H1 (cell line): ENCODE measurements at regions not wholly inside any gene's neighbourhood (a gene's known extent, or its start where the extent isn't known, plus 50 kb on each side); places are given as distances from the start of the nearest gene placed in this dataset.

ENCODE experiments used
- ASH2L ChIP-seq: fragments of 200-600, 300-600 bp; sonication (generic); IDR thresholded peaks from one replicate; pipeline ENCODE4 v1.7.1; 2017; ENCODE audit warnings: low read length
- BACH1 ChIP-seq: IDR thresholded peaks from 2 replicates; pipeline ENCODE4 v1.6.1; 2012; ENCODE audit warnings: low read length, improper control_type of control experiment
- EP300 ChIP-seq, 2 experiments: IDR thresholded peaks; 1 replicate in 1 of 2; 2 replicates in 1 of 2; pipeline ENCODE4 v1.6.1; 2011 to 2012; ENCODE audit warnings: low read depth in 2 of 2, low read length in 2 of 2, mild to moderate bottlenecking in 2 of 2, borderline replicate concordance in 1 of 2, inconsistent platforms in 1 of 2, moderate library complexity in 1 of 2
- MAFK ChIP-seq: IDR thresholded peaks from 2 replicates; pipeline ENCODE4 v1.6.1; 2012; ENCODE audit warnings: low read depth, mild to moderate bottlenecking, improper control_type of control experiment, low read length
- NANOG ChIP-seq: IDR thresholded peaks from 2 replicates; pipeline ENCODE4 v1.6.1; 2011; ENCODE audit warnings: low read length, low read depth, mild to moderate bottlenecking, inconsistent platforms; ENCODE audit not compliant: insufficient read depth, poor library complexity, severe bottlenecking
- RBBP5 ChIP-seq: IDR thresholded peaks from 2 replicates; pipeline ENCODE4 v1.7.1; 2012; ENCODE audit warnings: low read depth, mild to moderate bottlenecking, inconsistent platforms, low read length, moderate library complexity, borderline replicate concordance
- SP2 ChIP-seq: IDR thresholded peaks from 2 replicates; pipeline ENCODE4 v1.6.1; 2012; ENCODE audit warnings: mild to moderate bottlenecking, low read length, inconsistent platforms
- SRF ChIP-seq: IDR thresholded peaks from 2 replicates; pipeline ENCODE4 v1.6.1; 2011; ENCODE audit warnings: mild to moderate bottlenecking, low read depth, low read length, moderate library complexity
- TF ChIP-seq, protein P1 (sequence below): IDR thresholded peaks from 2 replicates; pipeline ENCODE4 v1.6.1; 2011; ENCODE audit warnings: low read depth, mild to moderate bottlenecking, low read length; ENCODE audit not compliant: insufficient read depth

DNA sequence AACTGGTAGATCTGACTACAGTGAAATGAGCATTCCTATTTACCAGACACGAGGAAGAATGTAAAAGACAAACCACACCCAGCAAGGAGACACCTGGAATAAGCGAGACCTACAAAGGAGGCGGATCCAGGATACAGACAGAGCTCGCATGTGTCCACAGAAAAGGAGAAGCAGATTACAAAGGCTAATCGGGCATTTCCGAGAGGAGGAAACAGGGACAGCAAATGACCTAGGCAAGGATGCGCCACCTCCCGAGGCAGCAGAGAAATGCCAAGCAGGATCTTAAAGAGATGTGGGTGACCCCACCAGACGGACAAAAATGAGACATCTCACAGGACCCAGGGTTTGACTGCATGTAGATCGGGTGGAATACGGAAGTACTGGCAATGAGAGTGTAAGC is 63.2 kb upstream of the IQSEC1 start (continued):
- TF ChIP-seq NANOG (no peak), BACH1 (no peak), EP300 (IDR thresholded peaks at IDR 0.05; ENCODE audit: borderline replicate concordance in 1 of 2, low read depth in 2 of 2, low read length in 2 of 2) (no peak), MAFK (no peak), ASH2L (no peak), RBBP5 (no peak), SP2 (no peak), SRF (no peak)
- TF ChIP-seq, protein P1, sequence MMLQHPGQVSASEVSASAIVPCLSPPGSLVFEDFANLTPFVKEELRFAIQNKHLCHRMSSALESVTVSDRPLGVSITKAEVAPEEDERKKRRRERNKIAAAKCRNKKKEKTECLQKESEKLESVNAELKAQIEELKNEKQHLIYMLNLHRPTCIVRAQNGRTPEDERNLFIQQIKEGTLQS = no peak
